HG03103 (cell line): ENCODE measurements at regions not wholly inside any gene's neighbourhood (a gene's known extent, or its start where the extent isn't known, plus 50 kb on each side); places are given as distances from the start of the nearest gene placed in this dataset.
"Not testable (repeated sequence)": the region's sequence is repeated elsewhere in the genome, so short reads cannot be mapped to it uniquely, and the experiment has no call there.

Experiments
- ATAC-seq: cut with Tn5 transposase; IDR thresholded peaks from one replicate; pipeline ENCODE4 v1.9.1; 2021; ENCODE audit warnings: low read depth; ENCODE audit not compliant: unreplicated experiment

DNA sequence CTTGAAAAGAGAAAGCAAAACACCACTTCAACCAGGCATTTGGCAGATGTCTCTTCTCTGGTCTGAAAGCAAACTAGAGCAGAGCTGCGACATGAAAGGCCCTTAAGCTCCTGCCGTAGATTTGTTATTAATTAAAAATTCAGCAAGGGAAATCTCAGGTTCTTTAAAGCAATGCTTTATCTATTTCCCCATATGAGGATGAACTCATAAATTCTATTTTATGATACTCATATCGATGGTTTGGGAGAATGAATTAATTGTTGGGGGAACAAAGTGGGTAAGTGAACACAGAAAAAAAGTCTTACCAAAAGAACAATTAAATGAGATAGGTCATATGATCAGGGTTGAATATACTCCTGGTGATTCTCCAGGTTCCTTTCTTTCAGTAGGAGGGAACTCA is 464.7 kb upstream of the SLC35B3 start:
- no peak for ATAC-seq

DNA sequence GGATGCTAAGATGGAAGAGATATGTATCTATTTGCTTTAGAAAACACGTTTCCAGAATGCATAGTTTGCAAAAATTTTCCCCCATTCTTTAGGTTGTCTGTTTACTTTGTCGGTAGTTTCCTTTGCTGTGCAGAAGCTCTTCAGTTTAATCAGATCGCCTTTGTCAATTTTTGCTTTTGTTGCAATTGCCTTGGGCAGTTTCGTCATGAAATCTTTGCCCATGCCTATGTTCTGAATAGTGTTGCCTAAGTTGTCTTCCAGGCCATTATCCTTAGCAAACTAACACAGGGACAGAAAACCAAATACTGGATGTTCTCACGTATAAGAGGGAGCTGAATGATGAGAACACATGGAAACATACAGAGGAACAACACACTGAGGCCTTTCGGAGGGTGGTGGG is 454.2 kb upstream of the SLC35B3 start:
- ATAC-seq = no peak

GRCh38 chr6:8888468-8888867 is 453.1 kb upstream of the SLC35B3 start:
- ATAC-seq = no peak

GRCh38 chr6:8881663-8882062 is 446.3 kb upstream of the SLC35B3 start:
- ATAC-seq = no peak

DNA sequence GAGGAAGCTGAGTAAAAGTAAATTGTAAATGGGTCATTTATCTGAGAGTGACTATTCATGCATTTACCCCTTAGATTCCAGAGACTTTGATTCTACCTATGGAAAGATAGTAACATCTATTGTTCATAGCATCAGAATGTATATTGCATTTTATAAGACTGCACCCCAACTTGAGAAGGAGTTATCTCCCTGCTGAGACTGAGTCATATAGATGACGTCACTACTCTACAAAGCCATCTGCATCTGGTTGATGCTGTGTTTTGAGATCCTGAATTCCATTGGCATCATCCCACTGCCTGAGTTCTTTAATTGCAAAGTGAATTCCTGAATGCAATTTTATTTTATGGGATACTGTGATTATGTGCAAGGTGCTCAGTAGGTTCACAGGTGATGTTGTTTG is 444.0 kb upstream of the SLC35B3 start:
- no peak for ATAC-seq

DNA sequence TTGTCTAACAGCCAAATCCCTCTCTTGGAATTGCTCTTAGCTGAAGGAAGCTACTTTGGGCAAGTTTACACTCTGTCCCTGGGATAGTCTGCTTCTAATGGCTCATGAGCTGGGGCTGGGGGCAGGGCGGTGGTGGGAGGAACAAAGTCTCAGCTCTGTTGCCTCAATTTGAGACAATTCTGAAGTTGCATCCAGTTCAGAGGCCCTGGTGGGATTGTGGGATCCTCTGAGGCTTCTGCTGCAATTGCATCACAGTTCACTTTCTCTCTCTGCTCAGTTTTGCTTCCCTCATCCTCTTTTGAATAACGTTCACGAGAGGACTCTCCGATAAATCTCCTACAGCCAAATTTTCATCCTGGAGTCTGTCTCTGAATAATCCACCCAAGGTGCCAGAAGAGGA is 440.6 kb upstream of the SLC35B3 start:
- ATAC-seq = no peak

GRCh38 chr6:8872589-8872988 is 437.2 kb upstream of the SLC35B3 start:
- ATAC-seq = no peak

GRCh38 chr6:8865451-8865850 is 430.1 kb upstream of the SLC35B3 start:
- no peak for ATAC-seq

DNA sequence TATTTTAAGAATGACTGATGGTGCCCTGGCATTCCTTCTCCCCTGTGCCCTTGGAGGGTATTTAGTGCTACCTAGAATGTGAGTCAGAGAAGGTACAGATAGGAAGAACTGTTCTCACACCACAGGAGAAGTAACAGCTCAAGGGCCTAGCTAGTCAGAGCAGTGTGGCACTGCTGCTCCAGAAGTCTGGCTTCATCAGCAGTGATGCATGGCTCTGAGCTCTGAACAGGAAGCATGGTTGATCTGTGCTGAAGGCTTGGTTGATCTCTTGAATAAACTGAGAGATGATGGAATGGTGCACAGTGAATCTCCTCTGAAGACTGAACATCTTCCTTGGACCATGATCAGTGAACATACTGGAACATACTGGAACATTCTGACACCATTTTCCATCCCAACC is 425.3 kb upstream of the SLC35B3 start:
- ATAC-seq = no peak

- no peak for ATAC-seq
These were observed 424.2 kb upstream of the SLC35B3 start for GRCh38 chr6:8859501-8859900.

- no peak for ATAC-seq
These were observed 423.5 kb upstream of the SLC35B3 start for GRCh38 chr6:8858854-8859331.

- ATAC-seq = no peak
These were observed 421.8 kb upstream of the SLC35B3 start for GRCh38 chr6:8857160-8857559.

- no peak for ATAC-seq
These were observed 420.1 kb upstream of the SLC35B3 start for GRCh38 chr6:8855411-8855810.

- ATAC-seq = no peak
These were observed 417.0 kb upstream of the SLC35B3 start for GRCh38 chr6:8852332-8852731.

DNA sequence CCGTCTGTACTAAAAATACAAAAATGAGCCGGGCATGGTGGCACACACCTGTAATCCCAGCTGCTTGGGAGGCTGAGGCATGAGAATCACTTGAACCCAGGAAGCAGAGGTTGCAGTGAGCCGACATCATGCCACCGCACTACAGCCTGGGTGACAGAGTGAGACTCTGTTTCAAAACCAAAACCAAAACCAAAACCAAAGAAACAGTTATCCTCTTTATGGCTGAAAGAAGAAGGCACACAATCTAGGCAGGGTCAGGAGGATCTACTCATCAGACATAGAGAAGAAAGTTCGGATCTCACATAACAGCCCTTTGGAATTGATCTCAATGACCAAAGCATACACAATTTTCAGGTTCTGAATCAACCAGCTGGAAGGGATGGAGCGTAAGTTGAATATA is 411.3 kb upstream of the SLC35B3 start:
- ATAC-seq = not testable (repeated sequence)

DNA sequence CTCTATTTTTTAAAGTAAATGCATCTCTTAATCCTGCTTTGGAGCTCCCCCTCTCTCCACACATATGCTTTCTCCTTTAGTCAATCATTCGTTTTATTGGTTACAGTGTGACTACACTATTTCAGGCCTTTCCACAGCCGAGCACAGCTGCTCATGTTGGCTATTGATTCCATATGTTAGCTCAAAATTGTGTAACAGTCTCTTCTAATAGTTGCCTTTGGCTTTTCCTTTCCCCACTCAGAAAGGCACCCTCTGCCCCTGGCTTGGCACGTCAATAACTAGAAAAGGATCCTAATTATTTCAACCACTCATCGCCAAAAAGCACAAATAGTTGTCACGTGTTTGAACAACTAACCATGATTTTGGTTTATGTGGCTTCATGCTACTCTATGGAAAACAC is 410.3 kb upstream of the SLC35B3 start:
- ATAC-seq = no peak

DNA sequence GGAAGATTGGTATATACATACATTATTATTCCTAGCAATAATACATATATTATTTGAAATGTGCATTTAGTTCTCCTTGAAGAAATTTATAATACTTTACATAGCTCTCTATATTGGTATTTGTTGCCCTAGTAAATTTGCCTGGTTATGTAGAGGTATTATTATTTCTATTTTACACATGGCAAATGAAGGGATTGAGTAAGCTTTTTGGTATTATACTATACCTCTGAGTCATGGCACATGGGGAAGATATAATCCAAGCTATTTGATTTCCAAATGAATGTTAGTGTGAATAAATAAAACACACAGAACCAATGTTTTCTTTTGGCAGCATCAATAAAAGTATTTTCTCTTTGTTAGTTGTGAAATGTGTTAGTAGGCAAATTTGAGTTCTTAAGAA is 409.6 kb upstream of the SLC35B3 start:
- no peak for ATAC-seq

DNA sequence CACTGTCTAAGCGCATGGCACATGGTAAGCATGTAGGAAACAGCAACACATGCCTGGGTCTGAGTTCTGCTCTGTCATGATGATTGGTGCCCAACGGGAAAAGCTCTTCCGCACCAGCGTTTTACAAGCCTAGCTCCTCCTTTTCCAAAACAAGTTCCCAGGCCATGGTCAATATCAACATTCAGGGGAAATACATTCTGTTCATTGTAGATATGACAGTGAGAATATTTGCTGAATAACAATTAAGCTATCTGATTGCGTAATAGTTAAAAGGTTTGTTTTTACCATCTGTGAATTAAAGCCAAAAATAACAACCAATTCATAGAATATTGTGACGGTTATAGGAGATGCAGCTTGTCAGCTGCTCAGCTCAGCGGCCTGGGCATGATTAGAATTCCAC is 404.3 kb upstream of the SLC35B3 start:
- ATAC-seq = no peak

GRCh38 chr6:8837343-8837742 is 402.0 kb upstream of the SLC35B3 start:
- no peak for ATAC-seq

GRCh38 chr6:8832695-8833094 is 397.4 kb upstream of the SLC35B3 start:
- ATAC-seq = not testable (repeated sequence)

DNA sequence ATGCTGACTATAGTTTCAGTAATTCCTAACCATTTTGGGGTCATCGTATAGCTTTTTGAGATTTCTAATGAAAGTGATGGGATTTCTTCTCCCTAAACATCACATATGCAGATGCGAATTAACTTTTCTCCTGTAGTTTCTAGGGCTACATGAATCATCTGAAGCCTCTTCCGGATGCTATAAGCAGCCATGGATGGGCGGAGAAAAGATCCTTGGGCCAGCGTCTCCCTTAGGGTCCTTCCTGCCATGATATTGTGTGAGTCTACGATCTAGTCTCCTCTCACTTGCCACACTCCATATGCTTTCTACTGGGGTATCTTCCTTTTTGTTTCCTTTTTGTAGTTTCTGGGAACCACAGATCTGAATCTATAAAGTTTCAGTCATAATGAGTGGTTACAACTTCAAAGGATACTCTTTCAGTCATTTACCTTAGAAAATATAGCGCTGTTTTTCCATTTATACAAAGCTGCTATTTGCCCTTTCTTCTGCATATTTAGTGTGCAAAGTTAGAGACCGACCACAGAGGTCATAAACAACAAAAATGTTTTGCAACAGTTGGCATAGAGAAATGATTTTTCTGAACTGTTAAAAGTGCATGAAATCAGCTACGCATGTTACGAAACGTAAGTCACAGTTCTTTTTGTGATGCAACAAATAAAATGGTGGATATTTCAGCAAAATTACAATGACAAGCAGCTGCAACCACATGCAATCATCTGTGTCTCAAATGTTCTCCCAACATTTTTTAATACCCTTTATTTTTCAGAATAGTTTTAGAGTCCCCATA is 396.2 kb upstream of the SLC35B3 start:
- no peak for ATAC-seq

DNA sequence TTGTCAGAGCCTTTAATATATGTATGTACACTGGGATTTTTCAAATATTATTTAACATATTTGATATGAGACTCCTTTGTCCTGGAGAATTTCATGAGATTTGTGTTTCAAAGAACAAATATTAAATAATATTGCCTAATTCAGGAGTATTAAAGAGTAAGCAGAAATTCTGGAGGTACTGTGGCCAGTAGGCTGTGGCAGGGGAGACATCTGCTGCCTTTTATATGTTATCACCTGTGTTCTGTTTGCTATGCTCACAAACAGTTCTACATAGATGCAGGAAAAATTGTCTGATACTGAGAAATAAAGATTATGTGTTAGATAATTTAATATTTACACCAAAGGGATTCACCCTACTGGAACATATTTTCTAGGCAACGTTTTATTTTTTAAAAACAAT is 395.4 kb upstream of the SLC35B3 start:
- no peak for ATAC-seq

GRCh38 chr6:8829796-8830195 is 394.5 kb upstream of the SLC35B3 start:
- no peak for ATAC-seq
